H1 (cell line): ENCODE measurements at regions not wholly inside any gene's neighbourhood (a gene's known extent, or its start where the extent isn't known, plus 50 kb on each side); places are given as distances from the start of the nearest gene placed in this dataset.

Experiments used
- CTCF ChIA-PET: fragments of 300-600 bp; sonication (Branson Sonifier 250); formaldehyde crosslinking; loops from one replicate; lab custom pipeline; 2021; ENCODE audit not compliant: partially characterized antibody; lab: Charles Lee
- POLR2A ChIA-PET: fragments of 300-600 bp; sonication (Branson Sonifier 250); formaldehyde crosslinking; loops from one replicate; lab custom pipeline; 2021; ENCODE audit warnings: inconsistent platforms; ENCODE audit not compliant: partially characterized antibody; lab: Charles Lee
- DNase-seq, 2 experiments: peaks; one replicate each; pipeline versions ENCODE4 v3.0.0 to v3.0.0-alpha.2; 2010 to 2022; ENCODE audit warnings: low spot score in 2 of 2, low read depth in 1 of 2, mixed read lengths in 1 of 2
- FAIRE-seq: peaks from 2 replicates; lab custom pipeline; 2011; peaks lifted over from hg19 to GRCh38; lab: Jason Lieb, UNC
- H2AFZ ChIP-seq: 2 replicates; pipeline ENCODE4 v1.8.1; 2012; ENCODE audit warnings: low read length, inconsistent platforms
- H2AK5ac ChIP-seq: 2 replicates; pipeline ENCODE4 v1.6.1; 2013; ENCODE audit warnings: low read depth, low read length
- H2BK120ac ChIP-seq: replicated peaks from 2 replicates; pipeline ENCODE3; 2013; ENCODE audit warnings: low read depth, low read length, inconsistent platforms
- H2BK12ac ChIP-seq: 2 replicates; pipeline ENCODE4 v1.6.1; 2013; ENCODE audit warnings: low read depth, low read length
- H2BK15ac ChIP-seq: 2 replicates; pipeline ENCODE4 v1.6.1; 2013; ENCODE audit warnings: low read length
- H2BK20ac ChIP-seq: 2 replicates; pipeline ENCODE4 v1.6.1; 2013; ENCODE audit warnings: low read length
- H2BK5ac ChIP-seq: 2 replicates; pipeline ENCODE4 v1.6.1; 2013; ENCODE audit warnings: low read depth, low read length
- H3K14ac ChIP-seq: 2 replicates; pipeline ENCODE4 v1.6.1; 2013; ENCODE audit warnings: inconsistent platforms; ENCODE audit not compliant: insufficient read length
- H3K18ac ChIP-seq: 2 replicates; pipeline ENCODE4 v1.6.1; 2013; ENCODE audit warnings: low read length; ENCODE audit errors: extremely low read depth
- H3K23ac ChIP-seq: 2 replicates; pipeline ENCODE4 v1.6.1; 2013; ENCODE audit warnings: inconsistent platforms; ENCODE audit not compliant: insufficient read length
- H3K23me2 ChIP-seq: 2 replicates; pipeline ENCODE4 v1.6.1; 2013; ENCODE audit warnings: low read depth, low read length
- H3K27ac ChIP-seq: 2 replicates; pipeline ENCODE4 v1.6.1; 2011; ENCODE audit warnings: low read depth, low read length, inconsistent platforms
- H3K27me3 ChIP-seq, 4 experiments: replicated peaks in 1 of 4; 1 replicate in 1 of 4; 2 replicates in 3 of 4; pipeline versions ENCODE4 v1.6.1 to v1.8.1; 2011 to 2013; ENCODE audit warnings: low read length in 3 of 4, mild to moderate bottlenecking in 3 of 4, inconsistent platforms in 2 of 4, mixed read lengths in 2 of 4, moderate library complexity in 1 of 4; ENCODE audit not compliant: control insufficient read depth in 3 of 4, insufficient read depth in 3 of 4; ENCODE audit errors: extremely low read depth in 1 of 4
- H3K36me3 ChIP-seq, 4 experiments: 2 replicates each; pipeline versions ENCODE4 v1.6.1 to v1.8.1; 2011 to 2013; ENCODE audit warnings: mild to moderate bottlenecking in 4 of 4, low read length in 3 of 4, moderate library complexity in 2 of 4, control low read depth in 1 of 4, inconsistent platforms in 1 of 4; ENCODE audit not compliant: insufficient read depth in 4 of 4, control insufficient read depth in 2 of 4
- H3K4ac ChIP-seq: replicated peaks from 2 replicates; pipeline ENCODE3; 2013; ENCODE audit warnings: low read length, low read depth, mixed read lengths, inconsistent platforms; ENCODE audit not compliant: insufficient read length
- H3K4me1 ChIP-seq, 4 experiments: replicated peaks in 1 of 4; 1 replicate in 1 of 4; 2 replicates in 3 of 4; pipeline versions ENCODE4 v1.6.1 to v1.8.1; 2011 to 2013; ENCODE audit warnings: low read length in 3 of 4, inconsistent platforms in 2 of 4, mixed read lengths in 1 of 4; ENCODE audit not compliant: insufficient read depth in 4 of 4, control insufficient read depth in 3 of 4
- H3K4me2 ChIP-seq, 2 experiments: 2 replicates each; pipeline versions ENCODE4 v1.6.1 to v1.8.1; 2011 to 2013; ENCODE audit warnings: low read depth in 2 of 2, low read length in 2 of 2, control low read depth in 1 of 2, inconsistent platforms in 1 of 2, mild to moderate bottlenecking in 1 of 2; ENCODE audit not compliant: insufficient read depth in 1 of 2
- H3K4me3 ChIP-seq, 4 experiments: fragments of 200-600, 300-600 bp in 1 of 4; sonication (generic), shearing (Covaris generic), sonication (Bioruptor Twin) in 1 of 4; 2 replicates each; pipeline versions ENCODE4 v1.5.1 to v1.8.1; 2011 to 2016; ENCODE audit warnings: low read length in 4 of 4, low read depth in 3 of 4, control low read depth in 2 of 4, inconsistent platforms in 2 of 4, mild to moderate bottlenecking in 2 of 4, mixed read lengths in 1 of 4, moderate library complexity in 1 of 4; ENCODE audit not compliant: insufficient read depth in 2 of 4; ENCODE audit errors: extremely low read depth in 1 of 4
- H3K56ac ChIP-seq: replicated peaks from 2 replicates; pipeline ENCODE3; 2013; ENCODE audit warnings: low read depth, mild to moderate bottlenecking, mixed read lengths, low read length, inconsistent platforms; ENCODE audit not compliant: insufficient read length
- H3K79me1 ChIP-seq: 2 replicates; pipeline ENCODE4 v1.6.1; 2013; ENCODE audit warnings: low read depth, low read length, control low read depth
- H3K79me2 ChIP-seq, 2 experiments: 2 replicates each; pipeline versions ENCODE4 v1.6.1 to v1.8.1; 2012 to 2013; ENCODE audit warnings: low read length in 2 of 2, mild to moderate bottlenecking in 2 of 2, inconsistent platforms in 1 of 2; ENCODE audit not compliant: insufficient read depth in 2 of 2, control insufficient read depth in 1 of 2
- H3K9ac ChIP-seq, 4 experiments: replicated peaks in 1 of 4; 1 replicate in 1 of 4; 2 replicates in 3 of 4; pipeline versions ENCODE4 v1.6.1 to v1.8.1; 2011 to 2013; ENCODE audit warnings: low read depth in 3 of 4, low read length in 3 of 4, control low read depth in 2 of 4, mild to moderate bottlenecking in 2 of 4, moderate library complexity in 2 of 4, inconsistent platforms in 1 of 4; ENCODE audit errors: extremely low read depth in 1 of 4
- H3K9me3 ChIP-seq, 2 experiments: 2 replicates each; pipeline versions ENCODE4 v1.6.1 to v1.8.1; 2012 to 2013; ENCODE audit warnings: mild to moderate bottlenecking in 2 of 2, moderate library complexity in 2 of 2, control low read depth in 1 of 2, inconsistent platforms in 1 of 2, low read depth in 1 of 2, low read length in 1 of 2, mixed read lengths in 1 of 2; ENCODE audit not compliant: insufficient read depth in 2 of 2
- H4K20me1 ChIP-seq, 2 experiments: replicated peaks in 1 of 2; 2 replicates each; pipeline versions ENCODE3 to v1.8.1; 2011 to 2013; ENCODE audit warnings: inconsistent platforms in 2 of 2, low read length in 2 of 2, mild to moderate bottlenecking in 1 of 2; ENCODE audit not compliant: insufficient read depth in 2 of 2, control insufficient read depth in 1 of 2
- H4K5ac ChIP-seq: 2 replicates; pipeline ENCODE4 v1.6.1; 2013; ENCODE audit warnings: low read length, low read depth, mixed read lengths, inconsistent platforms; ENCODE audit not compliant: insufficient read length
- H4K8ac ChIP-seq: 2 replicates; pipeline ENCODE4 v1.8.0; 2013; ENCODE audit warnings: mild to moderate bottlenecking, moderate library complexity, low read length, inconsistent platforms; ENCODE audit not compliant: insufficient read depth; ENCODE audit errors: extremely low read depth
- H4K91ac ChIP-seq: replicated peaks from 2 replicates; pipeline ENCODE3; 2013; ENCODE audit warnings: low read length, mixed read lengths, inconsistent platforms; ENCODE audit not compliant: insufficient read length
- JUN ChIP-seq: IDR thresholded peaks from 2 replicates; pipeline ENCODE4 v1.6.1; 2011; ENCODE audit warnings: low read depth, mild to moderate bottlenecking, improper control_type of control experiment, low read length
- KDM4A ChIP-seq: IDR thresholded peaks from one replicate; pipeline ENCODE4 v1.7.1; 2012; ENCODE audit warnings: low read depth, mild to moderate bottlenecking, moderate library complexity, low read length, inconsistent platforms; ENCODE audit not compliant: severe bottlenecking
- RBBP5 ChIP-seq: IDR thresholded peaks from 2 replicates; pipeline ENCODE4 v1.7.1; 2012; ENCODE audit warnings: low read depth, mild to moderate bottlenecking, inconsistent platforms, low read length, moderate library complexity, borderline replicate concordance
- SIN3A ChIP-seq, 2 experiments: IDR thresholded peaks in 1 of 2; conservative IDR thresholded peaks in 1 of 2; 2 replicates each; pipeline ENCODE4 v1.6.1; 2011 to 2012; ENCODE audit warnings: low read length in 2 of 2, improper control_type of control experiment in 1 of 2, low read depth in 1 of 2, mild to moderate bottlenecking in 1 of 2
- WGBS, 2 experiments: shearing (Covaris generic) in 1 of 2; methylation state at CpG; one replicate each; pipeline versions ENCODE4 v1.1.6 to v1.1.7; 2013 to 2015; ENCODE audit warnings: low lambda C conversion rate in 2 of 2, mixed read lengths in 2 of 2, inconsistent platforms in 1 of 2, low coverage in 1 of 2, missing lambda C conversion rate in 1 of 2; ENCODE audit not compliant: insufficient replicate concordance in 2 of 2, insufficient coverage in 1 of 2, insufficient read length in 1 of 2; ENCODE audit errors: extremely low coverage in 1 of 2, missing lambda C conversion rate in 1 of 2; 5-methylcytosine and 5-hydroxymethylcytosine counted together

GRCh38 chr4:79585330-79585729 is 177.3 kb upstream of the GK2 start:
- no peak for FAIRE-seq

More at GRCh38 chr4:79585330-79585729, 177.3 kb upstream of the GK2 start:
- Histone ChIP-seq H2AK5ac (no peak overlapping the region), H3K36me3 (no peaks in the 10 kb centered on the region), H2BK20ac (peak overlapping the region; percentile 67; the same call in 1 of the 2 replicates), H3K18ac (no peak overlapping the region), H3K4me1 (peaks cover 0 to 7% (median 0%) of the 10 kb centered on the region in 4 experiments; a peak in 1 of 7 replicates), H2AFZ (no peak overlapping the region), H3K56ac (no peak overlapping the region), H2BK5ac (no peak overlapping the region), H3K23ac (no peak overlapping the region), H3K14ac (no peak overlapping the region), H3K23me2 (no peaks in the 10 kb centered on the region), H4K91ac (no peak overlapping the region), H4K20me1 (no peaks in the 10 kb centered on the region), H3K9ac (no peak overlapping the region), H3K27me3 (peaks cover 0 to 1% (median 0%) of the 10 kb centered on the region in 4 experiments; a peak in 1 of 7 replicates), H3K79me2 (no peaks in the 10 kb centered on the region), H3K4me3 (no peak overlapping the region), H4K5ac (no peak overlapping the region), H3K27ac (no peak overlapping the region), H2BK15ac (no peak overlapping the region), H3K79me1 (no peaks in the 10 kb centered on the region), H2BK120ac (no peak overlapping the region), H3K4ac (no peak overlapping the region), H2BK12ac (no peak overlapping the region), H4K8ac (no peak overlapping the region), H3K4me2 (no peak overlapping the region), H3K9me3 (peaks cover 0 to 3% of the 10 kb centered on the region in 2 experiments; a peak in 1 of 4 replicates)
- DNase-seq: no peak
- WGBS, 2 experiments: 92% methylated on average over 2 of the region's 2 CpGs; no CpG with 5 or more reads in 1 of the 2 experiments
- ChIA-PET CTCF (interaction anchor here (2.2 kb wide), 1 partner anchor 10 kb away, joined by 8 read pairs; no protein-coding TSS in a partner anchor), POLR2A (no interaction called here)
- no peak for TF ChIP-seq RBBP5
- TF ChIP-seq SIN3A (conservative IDR thresholded peaks at IDR 0.05 in 1 of 2, IDR thresholded peaks at IDR 0.05 in 1 of 2; ENCODE audit: low read depth in 1 of 2, low read length in 2 of 2): no peak
- no peak for TF ChIP-seq KDM4A
- no peak for TF ChIP-seq JUN
